Panc1 (cell line): ENCODE measurements at regions not wholly inside any gene's neighbourhood (a gene's known extent, or its start where the extent isn't known, plus 50 kb on each side); places are given as distances from the start of the nearest gene placed in this dataset.

ENCODE experiments used
- ATAC-seq: fragments of 200-7000 bp; cut with Tn5 transposase; 2 replicates; pipeline ENCODE4 v1.9.1; 2020; ENCODE audit warnings: mild to moderate bottlenecking, moderate library complexity
- BruUV-seq: library from RNA; stranded (reverse); fragments of 400-500 nt; replicated peaks from 2 replicates; lab custom pipeline; 2021; lab: Mats Ljungman, UMichigan
- CTCF ChIA-PET: fragments of 300-600 bp; sonication (Branson Sonifier 250); formaldehyde crosslinking; loops from one replicate; lab custom pipeline; 2022; ENCODE audit warnings: antibody characterized with exemption; lab: Charles Lee
- POLR2A ChIA-PET: fragments of 300-600 bp; sonication (Branson Sonifier 250); formaldehyde crosslinking; loops from one replicate; lab custom pipeline; 2022; ENCODE audit warnings: antibody characterized with exemption; lab: Charles Lee
- DNase-seq: peaks from one replicate; pipeline ENCODE4 v3.0.0-alpha.2; 2010; ENCODE audit warnings: low read depth, low spot score
- H3K27ac ChIP-seq: 2 replicates; pipeline ENCODE4 v1.5.1; 2011; ENCODE audit warnings: mild to moderate bottlenecking, low read length, inconsistent platforms
- H3K27me3 ChIP-seq: fragments of 200-500 bp; sonication (Bioruptor generic); 2 replicates; pipeline ENCODE4 v1.6.0; 2014; ENCODE audit warnings: low read length, inconsistent platforms; ENCODE audit not compliant: control insufficient read depth, insufficient read depth
- H3K36me3 ChIP-seq: fragments of 200-500 bp; sonication (Bioruptor generic); 2 replicates; pipeline ENCODE4 v1.5.1; 2014; ENCODE audit warnings: inconsistent platforms, mild to moderate bottlenecking, low read length, moderate library complexity; ENCODE audit not compliant: control insufficient read depth, insufficient read depth
- H3K4me1 ChIP-seq: 2 replicates; pipeline ENCODE4 v1.5.1; 2011; ENCODE audit warnings: inconsistent platforms, mild to moderate bottlenecking, low read length, moderate library complexity; ENCODE audit not compliant: control insufficient read depth, insufficient read depth
- H3K4me3 ChIP-seq, 2 experiments: 2 replicates each; pipeline ENCODE4 v1.5.1; 2011 to 2012; ENCODE audit warnings: low read depth in 2 of 2, low read length in 2 of 2, mild to moderate bottlenecking in 2 of 2, inconsistent platforms in 1 of 2, moderate library complexity in 1 of 2
- H3K9me3 ChIP-seq: fragments of 200-500 bp; sonication (Bioruptor generic); 2 replicates; pipeline ENCODE4 v1.5.1; 2014; ENCODE audit warnings: low read depth, mild to moderate bottlenecking, inconsistent platforms, low read length, moderate library complexity; ENCODE audit not compliant: control insufficient read depth, insufficient read depth
- POLR2AphosphoS5 ChIP-seq: IDR thresholded peaks from 2 replicates; pipeline ENCODE4 v1.6.1; 2012; ENCODE audit warnings: mild to moderate bottlenecking, low read depth, low read length, moderate library complexity
- SIN3A ChIP-seq: IDR thresholded peaks from 2 replicates; pipeline ENCODE4 v1.6.1; 2012; ENCODE audit warnings: low read depth, mild to moderate bottlenecking, low read length, moderate library complexity, borderline replicate concordance; ENCODE audit not compliant: insufficient read depth
- TCF7L2 ChIP-seq: IDR thresholded peaks from 2 replicates; pipeline ENCODE4 v1.6.1; 2011; ENCODE audit warnings: mild to moderate bottlenecking, low read depth, low read length, inconsistent platforms
- in situ Hi-C: cut with HindIII; loops from 2 replicates; pipeline ENCODE4 v1.10.0; 2016; ENCODE audit warnings: low sequenced_read_pairs, low pct_unique_long_range_greater_than_20kb
- intact Hi-C: fragments of 100-400 bp; cut with micrococcal nuclease; formaldehyde crosslinking; loops from one replicate; pipeline ENCODE4 v1.10.0; 2022; ENCODE audit not compliant: unreplicated experiment
- TF ChIP-seq, protein P1 (sequence below): fragments of 450-650 bp; IDR thresholded peaks from 2 replicates; pipeline ENCODE4 v1.5.1; 2017; ENCODE audit warnings: mild to moderate bottlenecking
- TF ChIP-seq, protein P2 (sequence below), 2 experiments: IDR thresholded peaks; 2 replicates each; pipeline ENCODE4 v1.6.1; 2011 to 2012; ENCODE audit warnings: low read depth in 2 of 2, control low read depth in 1 of 2, low read length in 1 of 2, mild to moderate bottlenecking in 1 of 2, moderate library complexity in 1 of 2; ENCODE audit not compliant: insufficient read depth in 1 of 2

DNA sequence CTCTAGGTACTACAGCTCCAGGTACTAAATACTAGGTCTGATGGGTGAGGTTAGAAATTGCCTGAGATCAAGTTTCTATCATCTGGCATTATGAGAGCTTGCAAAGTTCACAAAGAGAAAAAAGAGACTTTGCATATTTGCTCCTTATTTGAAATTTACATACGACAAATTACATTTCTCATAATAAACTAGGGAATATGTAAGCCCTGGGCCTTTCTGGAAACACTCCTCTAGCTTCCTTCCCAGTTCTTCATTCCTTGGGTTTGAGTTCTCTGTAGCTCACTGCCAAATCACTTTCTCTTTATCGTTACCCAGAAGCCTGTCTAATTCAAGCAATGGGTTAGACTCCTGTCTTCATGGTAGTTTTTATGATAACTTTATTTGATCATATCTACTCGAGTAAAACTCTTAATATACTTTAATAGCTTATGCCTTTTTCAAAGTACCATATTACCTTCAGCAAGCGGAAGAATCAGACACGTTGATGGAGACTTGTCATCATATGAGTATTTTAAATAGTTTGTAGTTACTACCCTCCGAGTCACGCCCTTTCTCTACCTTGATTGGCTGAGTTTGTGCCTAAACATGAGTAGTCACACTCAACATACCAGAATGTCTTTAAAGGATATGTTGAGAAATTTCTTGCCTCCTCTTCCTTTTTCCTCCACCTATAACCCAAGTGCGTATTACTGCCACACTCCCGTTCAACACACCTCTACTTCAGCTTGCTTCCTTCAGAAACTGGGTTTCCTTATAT, 150.5 kb downstream of the DKK1 start:
- peaks cover 19% of the 10 kb centered on the region; the same call in 1 of the 2 replicates for H3K9me3 ChIP-seq
- BruUV-seq: no TSS peak
- CTCF ChIA-PET: no interaction called here
- H3K27ac ChIP-seq: peak overlapping the region; percentile 82
- in situ Hi-C loops (no loop called here), intact Hi-C loops (no loop called here)
- no peak for ATAC-seq
- no peaks in the 10 kb centered on the region for H3K27me3 ChIP-seq
- TF ChIP-seq TCF7L2 (no peak), SIN3A (no peak), POLR2AphosphoS5 (no peak)
- TF ChIP-seq, protein P1, sequence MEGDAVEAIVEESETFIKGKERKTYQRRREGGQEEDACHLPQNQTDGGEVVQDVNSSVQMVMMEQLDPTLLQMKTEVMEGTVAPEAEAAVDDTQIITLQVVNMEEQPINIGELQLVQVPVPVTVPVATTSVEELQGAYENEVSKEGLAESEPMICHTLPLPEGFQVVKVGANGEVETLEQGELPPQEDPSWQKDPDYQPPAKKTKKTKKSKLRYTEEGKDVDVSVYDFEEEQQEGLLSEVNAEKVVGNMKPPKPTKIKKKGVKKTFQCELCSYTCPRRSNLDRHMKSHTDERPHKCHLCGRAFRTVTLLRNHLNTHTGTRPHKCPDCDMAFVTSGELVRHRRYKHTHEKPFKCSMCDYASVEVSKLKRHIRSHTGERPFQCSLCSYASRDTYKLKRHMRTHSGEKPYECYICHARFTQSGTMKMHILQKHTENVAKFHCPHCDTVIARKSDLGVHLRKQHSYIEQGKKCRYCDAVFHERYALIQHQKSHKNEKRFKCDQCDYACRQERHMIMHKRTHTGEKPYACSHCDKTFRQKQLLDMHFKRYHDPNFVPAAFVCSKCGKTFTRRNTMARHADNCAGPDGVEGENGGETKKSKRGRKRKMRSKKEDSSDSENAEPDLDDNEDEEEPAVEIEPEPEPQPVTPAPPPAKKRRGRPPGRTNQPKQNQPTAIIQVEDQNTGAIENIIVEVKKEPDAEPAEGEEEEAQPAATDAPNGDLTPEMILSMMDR: no peak
- TF ChIP-seq, protein P2, sequence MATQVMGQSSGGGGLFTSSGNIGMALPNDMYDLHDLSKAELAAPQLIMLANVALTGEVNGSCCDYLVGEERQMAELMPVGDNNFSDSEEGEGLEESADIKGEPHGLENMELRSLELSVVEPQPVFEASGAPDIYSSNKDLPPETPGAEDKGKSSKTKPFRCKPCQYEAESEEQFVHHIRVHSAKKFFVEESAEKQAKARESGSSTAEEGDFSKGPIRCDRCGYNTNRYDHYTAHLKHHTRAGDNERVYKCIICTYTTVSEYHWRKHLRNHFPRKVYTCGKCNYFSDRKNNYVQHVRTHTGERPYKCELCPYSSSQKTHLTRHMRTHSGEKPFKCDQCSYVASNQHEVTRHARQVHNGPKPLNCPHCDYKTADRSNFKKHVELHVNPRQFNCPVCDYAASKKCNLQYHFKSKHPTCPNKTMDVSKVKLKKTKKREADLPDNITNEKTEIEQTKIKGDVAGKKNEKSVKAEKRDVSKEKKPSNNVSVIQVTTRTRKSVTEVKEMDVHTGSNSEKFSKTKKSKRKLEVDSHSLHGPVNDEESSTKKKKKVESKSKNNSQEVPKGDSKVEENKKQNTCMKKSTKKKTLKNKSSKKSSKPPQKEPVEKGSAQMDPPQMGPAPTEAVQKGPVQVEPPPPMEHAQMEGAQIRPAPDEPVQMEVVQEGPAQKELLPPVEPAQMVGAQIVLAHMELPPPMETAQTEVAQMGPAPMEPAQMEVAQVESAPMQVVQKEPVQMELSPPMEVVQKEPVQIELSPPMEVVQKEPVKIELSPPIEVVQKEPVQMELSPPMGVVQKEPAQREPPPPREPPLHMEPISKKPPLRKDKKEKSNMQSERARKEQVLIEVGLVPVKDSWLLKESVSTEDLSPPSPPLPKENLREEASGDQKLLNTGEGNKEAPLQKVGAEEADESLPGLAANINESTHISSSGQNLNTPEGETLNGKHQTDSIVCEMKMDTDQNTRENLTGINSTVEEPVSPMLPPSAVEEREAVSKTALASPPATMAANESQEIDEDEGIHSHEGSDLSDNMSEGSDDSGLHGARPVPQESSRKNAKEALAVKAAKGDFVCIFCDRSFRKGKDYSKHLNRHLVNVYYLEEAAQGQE (IDR thresholded peaks at IDR 0.05; ENCODE audit: insufficient read depth in 1 of 2, low read depth in 2 of 2, low read length in 1 of 2): no peak
- H3K4me3 ChIP-seq: no peak overlapping the region
- no peak for DNase-seq
- POLR2A ChIA-PET: interaction anchor here (0.5 to 0.6 kb wide), 2 partner anchors 79 to 115 kb away, joined by 7 to 9 read pairs; no protein-coding TSS in a partner anchor
- no peaks in the 10 kb centered on the region for H3K36me3 ChIP-seq
- no peaks in the 10 kb centered on the region for H3K4me1 ChIP-seq

DNA sequence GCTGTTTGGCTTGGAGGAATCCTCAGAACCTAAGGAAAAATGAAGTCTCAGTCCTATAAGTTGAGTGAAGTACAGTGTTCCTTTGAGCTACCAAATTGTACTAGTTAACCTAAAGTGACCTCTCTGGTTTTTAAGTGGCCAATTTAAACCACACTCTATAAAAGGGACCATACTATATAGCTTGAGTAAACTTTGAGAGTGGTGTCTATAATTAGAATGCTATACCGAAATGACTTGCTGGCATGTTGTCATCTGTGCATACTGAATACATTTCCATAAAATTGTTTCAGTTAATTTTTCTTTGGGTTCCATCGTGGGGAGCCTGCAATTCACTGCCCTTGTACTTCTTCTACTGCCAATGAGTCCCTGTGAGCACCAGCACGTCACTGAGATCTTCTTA, 151.1 kb downstream of the DKK1 start:
- no peaks in the 10 kb centered on the region for H3K36me3 ChIP-seq
- H3K9me3 ChIP-seq: peaks cover 16% of the 10 kb centered on the region; the same call in 1 of the 2 replicates
- ChIA-PET CTCF (interaction anchor here (0.7 kb wide), 1 partner anchor 147 kb away, joined by 3 read pairs; no protein-coding TSS in a partner anchor), POLR2A (interaction anchor here (0.6 kb wide), 1 partner anchor 114 kb away, joined by 7 read pairs; no protein-coding TSS in a partner anchor)
- DNase-seq (no peak), ATAC-seq (no peak)
- no peaks in the 10 kb centered on the region for H3K27me3 ChIP-seq
- in situ Hi-C loops: no loop called here
- peak overlapping the region; percentile 82; the same call in 1 of the 2 replicates for H3K27ac ChIP-seq
- intact Hi-C loops: no loop called here
- no peak for TF ChIP-seq SIN3A
- no peak for TF ChIP-seq POLR2AphosphoS5
- TF ChIP-seq TCF7L2: no peak
- TF ChIP-seq, protein P2 (IDR thresholded peaks at IDR 0.05; ENCODE audit: insufficient read depth in 1 of 2, low read depth in 2 of 2, low read length in 1 of 2): no peak
- TF ChIP-seq, protein P1: no peak
- BruUV-seq: no TSS peak
- H3K4me3 ChIP-seq: no peak overlapping the region
- H3K4me1 ChIP-seq: no peaks in the 10 kb centered on the region
